HG03139 (cell line): ENCODE measurements at regions not wholly inside any gene's neighbourhood (a gene's known extent, or its start where the extent isn't known, plus 50 kb on each side); places are given as distances from the start of the nearest gene placed in this dataset.

Source experiments
- ATAC-seq: cut with Tn5 transposase; IDR thresholded peaks from one replicate; pipeline ENCODE4 v1.9.1; 2021; ENCODE audit not compliant: unreplicated experiment

DNA sequence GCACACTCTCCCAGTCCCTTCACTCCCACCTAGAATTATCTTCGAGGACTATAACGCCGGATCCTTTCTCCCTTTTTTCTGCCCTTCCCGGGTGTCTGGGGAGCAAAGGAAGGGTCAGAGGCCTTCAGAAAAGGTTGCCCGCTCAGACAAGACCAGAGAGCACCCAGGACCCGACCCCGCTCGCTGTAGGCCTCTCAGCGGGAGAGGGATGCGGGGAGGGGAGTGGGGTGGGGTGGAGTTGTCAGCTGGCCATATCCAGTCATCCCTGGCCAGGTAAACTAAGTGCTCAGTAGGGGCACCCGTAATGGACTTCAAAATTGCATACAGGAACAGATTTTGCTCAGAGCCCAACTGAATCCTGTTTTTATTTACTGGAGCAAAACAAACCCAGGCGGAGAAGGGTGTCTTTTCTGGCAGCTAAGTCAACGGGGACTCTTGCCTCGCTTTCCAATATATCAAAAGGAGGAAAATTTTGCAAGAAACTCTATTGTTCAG lies 65.0 kb downstream of the NOL4 start:
- ATAC-seq = no peak

DNA sequence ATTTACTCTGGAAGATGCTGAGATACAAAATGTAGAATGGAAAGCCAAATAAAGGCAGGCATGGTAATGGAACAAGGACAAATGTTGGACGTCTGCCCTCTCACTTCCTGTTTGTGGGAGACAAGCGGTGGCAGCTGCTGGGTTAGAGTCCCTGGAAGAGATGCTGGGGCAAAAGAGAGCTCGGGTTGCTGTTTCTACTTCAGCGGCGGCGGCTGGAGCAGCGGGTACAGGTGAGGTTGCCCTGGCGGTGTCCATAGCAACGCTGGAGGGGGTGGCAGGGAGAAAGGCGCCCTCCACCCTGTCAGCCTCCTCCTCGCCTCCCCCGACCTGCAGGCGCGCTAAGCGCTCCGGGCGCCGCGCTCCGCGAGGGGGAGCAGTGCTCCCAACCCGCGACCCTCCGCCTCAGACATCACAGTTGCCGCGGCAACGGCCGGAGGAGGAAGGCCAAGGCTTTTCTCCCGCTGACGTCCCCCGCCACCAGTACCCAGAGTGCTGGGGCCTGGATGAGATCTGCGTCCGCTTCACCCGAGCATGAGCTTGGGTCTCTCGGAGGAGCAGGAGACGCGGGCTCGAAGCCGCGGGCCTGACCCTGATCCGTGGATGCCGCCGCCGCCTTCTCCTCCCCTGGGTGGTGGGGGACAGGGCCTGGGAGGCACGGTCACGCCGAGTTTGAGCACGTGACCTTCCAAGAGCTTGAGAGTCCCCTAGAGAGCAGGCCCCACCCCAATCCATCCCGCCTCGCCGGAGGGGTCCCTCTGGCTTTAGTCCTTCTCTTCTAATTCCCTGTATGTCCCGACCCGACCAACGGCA lies 65.6 kb downstream of the NOL4 start:
- no peak for ATAC-seq

- ATAC-seq = peak; percentile 69
These were observed 71.0 kb downstream of the NOL4 start for GRCh38 chr18:34153711-34154110.

DNA sequence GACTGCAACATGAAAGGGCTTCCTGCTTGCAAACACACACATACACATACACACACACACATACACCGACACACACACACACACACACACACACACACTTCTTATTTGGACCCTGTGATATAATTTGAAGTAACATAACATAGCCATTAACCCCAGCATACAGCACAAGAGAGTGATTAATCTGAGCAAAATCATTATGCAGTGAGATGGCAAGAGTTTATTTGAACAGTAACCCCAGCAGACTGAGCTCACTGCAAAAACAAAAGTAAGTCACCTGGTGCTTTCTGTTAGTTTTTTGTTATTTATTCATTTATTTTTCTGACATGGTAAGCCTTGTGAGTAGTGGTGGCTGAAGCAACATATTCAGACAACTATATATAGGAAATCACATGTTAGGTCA lies 93.7 kb downstream of the NOL4 start:
- ATAC-seq = no peak

GRCh38 chr18:34128436-34128835 lies 96.3 kb downstream of the NOL4 start:
- ATAC-seq = no peak

DNA sequence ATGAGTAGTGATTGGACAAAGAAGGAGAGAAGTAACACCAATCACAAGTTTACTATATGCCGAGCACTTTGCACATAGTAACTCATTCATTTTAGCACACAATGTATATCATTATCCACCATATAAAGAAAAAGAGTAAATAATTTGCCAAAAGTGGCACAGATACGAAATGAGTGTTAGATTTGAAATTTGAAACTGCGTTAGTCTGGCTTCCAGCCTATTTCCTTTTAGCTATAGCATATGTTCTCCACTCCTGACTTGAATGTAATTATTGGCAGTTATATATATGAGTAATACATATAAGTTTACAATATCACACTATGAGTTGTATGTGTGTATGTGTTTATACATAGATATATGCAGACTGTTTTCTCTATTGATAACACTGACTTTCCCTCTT lies 98.6 kb downstream of the NOL4 start:
- ATAC-seq = no peak

- peak; percentile 92 for ATAC-seq
These were observed 101.9 kb downstream of the NOL4 start for GRCh38 chr18:34122724-34123334.

- ATAC-seq = no peak
These were observed 103.5 kb downstream of the NOL4 start for GRCh38 chr18:34121200-34121721.

GRCh38 chr18:34120294-34120693 lies 104.4 kb downstream of the NOL4 start:
- no peak for ATAC-seq

GRCh38 chr18:34117319-34117718 lies 107.4 kb downstream of the NOL4 start:
- no peak for ATAC-seq

DNA sequence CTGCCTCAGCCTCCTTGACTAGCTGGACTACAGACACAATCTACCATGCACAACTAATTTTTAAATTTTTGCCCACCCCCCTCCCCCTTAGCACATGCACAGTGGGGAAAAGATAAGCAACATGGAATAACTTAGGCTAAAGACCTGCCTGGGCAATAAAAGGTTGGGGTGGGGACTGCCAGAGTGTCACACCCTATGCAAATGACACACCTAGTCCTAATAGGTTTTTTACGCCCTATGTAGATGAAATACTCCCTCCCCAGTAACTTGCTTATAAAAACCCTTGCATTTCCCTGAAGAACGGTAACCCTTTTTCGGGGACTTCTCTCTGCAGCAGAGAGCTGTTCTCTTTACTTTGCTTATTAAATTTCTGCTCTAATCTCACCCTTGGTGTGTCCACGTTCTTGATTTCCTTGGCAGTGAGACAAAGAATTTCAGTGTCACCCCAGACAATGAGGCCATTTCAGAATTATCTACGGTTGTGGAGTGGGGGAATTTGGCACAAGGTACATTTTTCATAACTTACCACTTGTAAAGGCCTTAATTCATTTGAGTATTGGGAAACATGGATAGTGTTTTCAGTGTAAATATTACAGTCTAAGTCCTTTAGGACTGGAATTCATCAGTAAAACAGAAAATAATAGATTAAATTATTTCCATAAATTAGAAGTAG lies 109.2 kb downstream of the NOL4 start:
- ATAC-seq = no peak

DNA sequence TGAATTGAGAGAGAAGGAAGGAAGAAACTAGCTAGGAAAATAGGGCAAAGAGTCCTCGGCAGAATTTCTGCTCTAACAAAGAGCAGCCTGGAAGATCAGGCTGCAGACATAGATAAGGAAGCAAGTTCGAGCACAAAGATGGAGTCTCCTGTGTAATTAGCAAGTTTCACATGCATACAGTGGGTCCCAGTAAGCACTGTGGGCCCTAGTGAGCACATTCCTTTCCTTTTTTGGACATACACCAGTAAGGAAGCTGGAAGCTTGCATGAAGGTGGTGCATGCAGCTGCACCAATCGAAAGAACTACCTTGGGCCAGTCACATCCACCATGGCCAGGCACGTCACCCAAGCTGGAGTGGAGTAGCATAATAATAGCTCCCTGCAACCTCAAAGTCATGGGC lies 109.7 kb downstream of the NOL4 start:
- ATAC-seq = no peak

- no peak for ATAC-seq
These were observed 116.5 kb downstream of the NOL4 start for GRCh38 chr18:34108206-34108605.

DNA sequence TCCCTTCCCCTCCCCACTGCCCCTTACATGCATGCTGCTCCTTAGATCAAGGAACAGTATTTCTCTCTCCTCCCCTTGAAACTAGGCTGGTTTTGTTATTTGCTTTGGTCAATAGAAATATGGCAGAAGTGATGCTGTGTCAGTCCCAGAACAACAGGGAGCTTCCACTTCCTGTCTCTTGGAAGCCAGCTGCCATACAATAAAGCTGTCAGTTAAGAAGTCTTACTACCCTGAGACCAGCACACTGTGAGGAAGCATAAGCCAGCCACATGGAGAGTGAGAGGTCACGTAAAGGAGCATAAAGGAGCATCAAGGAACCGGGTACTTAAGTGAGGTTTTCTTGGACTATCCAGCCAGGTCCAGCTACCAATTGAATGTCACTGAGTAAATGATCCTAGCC lies 126.6 kb downstream of the NOL4 start:
- no peak for ATAC-seq

DNA sequence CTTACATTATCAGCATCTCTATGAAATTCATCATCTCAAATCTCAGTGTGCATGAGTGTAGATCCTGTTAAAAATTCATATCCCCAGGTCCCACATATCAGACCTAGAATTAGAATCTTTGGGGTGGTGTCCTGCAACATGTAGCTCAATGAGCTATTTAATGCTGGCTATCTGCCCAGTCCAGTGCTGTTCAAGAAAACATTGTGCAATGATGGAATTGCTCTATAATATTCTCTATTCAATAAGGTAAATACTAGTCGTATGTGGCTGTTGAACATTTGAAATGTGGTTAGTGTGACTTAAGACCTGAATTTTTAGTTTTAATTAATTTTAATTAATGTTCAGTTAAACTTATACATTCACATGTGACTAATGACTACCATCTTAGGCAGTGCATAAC lies 127.4 kb downstream of the NOL4 start:
- no peak for ATAC-seq

DNA sequence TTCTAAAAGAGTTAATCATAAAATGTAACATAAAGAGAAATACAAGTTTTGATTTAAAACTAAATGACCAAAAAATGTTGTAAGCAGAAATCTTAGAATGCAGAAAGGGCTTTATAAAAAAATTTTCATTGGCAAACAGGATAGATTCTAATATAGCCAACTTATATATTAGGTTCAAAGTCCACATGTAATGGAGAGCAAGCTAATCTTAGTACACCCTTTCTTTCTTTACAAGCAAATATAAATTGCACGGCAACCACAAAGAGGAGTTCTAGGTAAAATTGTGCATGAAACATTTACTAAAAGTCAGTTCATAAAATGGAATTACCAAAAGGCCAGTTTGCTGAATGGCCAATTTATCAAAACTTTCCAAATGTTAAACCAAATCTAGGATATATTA lies 130.6 kb downstream of the NOL4 start:
- no peak for ATAC-seq

- no peak for ATAC-seq
These were observed 131.9 kb downstream of the NOL4 start for GRCh38 chr18:34092796-34093195.

DNA sequence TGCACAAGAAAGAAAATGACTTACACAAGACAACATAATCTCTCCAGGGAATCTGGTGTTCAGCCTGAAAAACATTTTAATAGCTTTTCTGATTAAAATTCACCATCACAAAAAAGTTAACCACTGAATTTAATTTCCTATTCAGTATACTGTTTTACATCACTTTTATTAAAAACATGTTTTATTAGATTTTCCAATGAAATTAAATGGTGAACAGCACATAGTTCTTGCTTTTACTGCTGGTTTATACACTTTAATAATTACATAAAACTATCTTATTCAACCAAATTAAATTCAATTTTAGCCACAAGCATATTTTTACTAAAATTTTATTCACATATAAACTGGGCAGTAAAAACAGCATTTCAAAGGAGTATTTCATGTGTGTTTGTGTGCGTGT lies 138.3 kb downstream of the NOL4 start:
- ATAC-seq = no peak

DNA sequence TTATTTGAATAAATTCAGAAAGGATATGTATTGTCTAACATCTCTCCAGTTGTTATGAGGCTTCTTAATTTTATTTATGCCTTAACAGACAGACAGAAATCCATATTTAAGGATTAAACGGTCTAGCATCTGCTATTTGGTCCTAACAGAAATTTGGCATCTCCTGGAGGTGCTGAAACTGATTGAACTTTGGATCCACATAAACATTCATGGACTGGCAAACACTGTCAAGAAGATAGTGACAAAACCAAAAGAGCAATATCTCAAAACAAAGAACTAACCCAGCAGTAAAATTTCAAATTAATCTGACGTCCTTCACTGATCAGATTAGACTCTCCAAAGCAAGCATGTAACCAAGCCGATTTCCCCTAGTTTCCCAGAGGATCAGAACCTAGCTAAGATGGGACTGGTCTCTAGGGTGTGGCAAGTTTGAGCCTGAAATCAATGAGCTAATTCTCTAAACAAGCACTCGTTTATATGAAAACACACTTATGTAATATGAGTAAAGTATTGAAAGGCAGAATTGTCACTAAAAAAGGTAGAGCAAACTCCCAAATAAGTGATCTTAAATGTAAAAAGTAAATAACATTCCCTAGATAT lies 139.5 kb downstream of the NOL4 start:
- ATAC-seq = no peak

- ATAC-seq = no peak
These were observed 140.1 kb downstream of the NOL4 start for GRCh38 chr18:34084635-34085034.

GRCh38 chr18:34083910-34084535 lies 140.7 kb downstream of the NOL4 start:
- ATAC-seq = no peak
